ENCODE measurements at regions not wholly inside any gene's neighbourhood (a gene's known extent, or its start where the extent isn't known, plus 50 kb on each side); places are given as distances from the start of the nearest gene placed in this dataset.
"Not testable (repeated sequence)": the region's sequence is repeated elsewhere in the genome, so short reads cannot be mapped to it uniquely, and the experiment has no call there.

GRCh38 chr5:99400571-99400970 lies 471.8 kb upstream of the CHD1 start:
- not testable (repeated sequence) for TF ChIP-seq CTCF (IDR thresholded peaks at IDR 0.05; ENCODE audit: borderline replicate concordance, extremely low read depth, low read length, poor library complexity, severe bottlenecking); EZH2 (IDR thresholded peaks at IDR 0.05; ENCODE audit: borderline replicate concordance, low read depth, low read length, severe bottlenecking)
